HG03025 (cell line): ENCODE measurements at regions not wholly inside any gene's neighbourhood (a gene's known extent, or its start where the extent isn't known, plus 50 kb on each side); places are given as distances from the start of the nearest gene placed in this dataset.
A peak's percentile ranks its signal among the peaks of the same experiment; 100 is the strongest.

ENCODE experiments used
- ATAC-seq: cut with Tn5 transposase; IDR thresholded peaks from one replicate; pipeline ENCODE4 v1.9.1; 2021; ENCODE audit warnings: mild to moderate bottlenecking, moderate library complexity; ENCODE audit not compliant: unreplicated experiment, low FRiP score

- no peak for ATAC-seq
Measured at GRCh38 chr7:97580205-97580604, 151.7 kb upstream of the TAC1 start.

- no peak for ATAC-seq
Measured at GRCh38 chr7:97595439-97595838, 136.4 kb upstream of the TAC1 start.

- peak; percentile 59 for ATAC-seq
Measured at GRCh38 chr7:97601931-97602457, 129.9 kb upstream of the TAC1 start.

- ATAC-seq, result no peak
Measured at GRCh38 chr7:97620495-97620894, 111.4 kb upstream of the TAC1 start.

GRCh38 chr7:97623333-97623732, 108.6 kb upstream of the TAC1 start:
- peak; percentile 97 for ATAC-seq

- no peak for ATAC-seq
Measured at GRCh38 chr7:97630116-97630515, 101.8 kb upstream of the TAC1 start.

DNA sequence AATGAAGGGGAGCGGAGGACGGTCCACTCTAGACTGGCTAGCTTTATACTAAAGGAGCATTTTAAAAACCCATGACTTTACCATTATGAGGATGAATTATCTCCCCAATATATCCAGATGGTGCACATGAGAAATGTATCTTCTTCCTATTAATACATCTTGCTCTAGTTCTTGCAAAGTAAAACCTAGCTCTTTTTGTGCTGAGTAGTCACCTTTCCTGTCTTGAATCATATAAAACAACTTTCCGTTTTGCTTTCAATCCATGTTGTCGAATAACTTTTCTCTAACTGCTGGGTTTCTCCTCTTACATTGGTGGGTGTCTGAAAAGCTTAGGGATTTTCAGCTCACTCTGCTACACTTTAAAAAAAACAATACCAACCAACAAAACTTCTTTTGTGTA, 96.3 kb upstream of the TAC1 start:
- no peak for ATAC-seq

GRCh38 chr7:97639036-97639435, 92.8 kb upstream of the TAC1 start:
- ATAC-seq, result no peak

DNA sequence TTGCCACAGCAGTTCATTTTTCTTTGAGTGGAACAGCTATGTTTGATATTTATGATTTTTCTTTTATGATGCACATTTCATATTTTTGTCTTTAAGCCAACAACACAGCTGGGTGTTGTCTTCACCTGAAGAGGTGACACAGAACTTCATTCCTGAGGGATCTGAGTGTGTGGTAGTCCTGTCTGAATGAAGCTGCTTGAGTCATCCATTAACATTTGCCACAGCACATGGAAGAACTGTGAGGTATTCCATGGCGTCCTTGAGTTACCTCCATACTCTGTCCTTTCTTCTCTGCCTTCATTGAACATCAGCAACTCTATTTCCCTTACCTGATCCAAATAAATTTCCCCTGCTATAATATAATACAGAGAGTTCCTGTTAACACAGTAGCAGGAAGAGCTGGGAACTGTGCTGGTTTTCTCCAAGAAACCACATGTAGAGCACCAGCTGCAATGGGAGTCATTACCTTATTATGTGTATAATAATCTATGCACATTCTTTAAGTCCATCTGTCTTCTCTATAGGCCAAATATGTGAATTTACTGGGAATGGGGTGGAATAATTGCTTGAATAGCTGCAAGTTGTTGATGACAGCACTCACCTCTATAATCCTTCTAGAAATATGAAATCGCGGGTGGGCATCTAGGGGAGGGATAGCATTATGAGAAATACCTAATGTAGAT, 72.4 kb upstream of the TAC1 start:
- ATAC-seq, result no peak

DNA sequence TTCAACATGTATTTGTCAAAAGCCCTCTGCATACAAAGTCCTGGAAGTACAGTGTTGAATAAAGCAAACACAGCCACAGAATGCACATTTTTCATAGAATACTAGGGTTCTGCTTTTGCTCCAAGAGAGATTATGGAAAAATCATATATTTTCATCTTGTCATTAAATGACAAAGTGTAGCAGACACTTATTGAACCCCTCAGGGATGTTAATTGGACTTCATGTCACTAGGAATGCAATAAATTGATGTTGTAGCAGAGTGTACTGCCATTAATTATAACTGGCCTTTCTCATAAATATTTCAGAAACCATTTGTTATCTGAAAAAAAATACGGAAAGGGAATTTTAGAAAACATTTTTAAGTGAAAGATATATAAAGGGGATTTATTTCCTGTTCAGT, 64.5 kb upstream of the TAC1 start:
- ATAC-seq, result no peak

DNA sequence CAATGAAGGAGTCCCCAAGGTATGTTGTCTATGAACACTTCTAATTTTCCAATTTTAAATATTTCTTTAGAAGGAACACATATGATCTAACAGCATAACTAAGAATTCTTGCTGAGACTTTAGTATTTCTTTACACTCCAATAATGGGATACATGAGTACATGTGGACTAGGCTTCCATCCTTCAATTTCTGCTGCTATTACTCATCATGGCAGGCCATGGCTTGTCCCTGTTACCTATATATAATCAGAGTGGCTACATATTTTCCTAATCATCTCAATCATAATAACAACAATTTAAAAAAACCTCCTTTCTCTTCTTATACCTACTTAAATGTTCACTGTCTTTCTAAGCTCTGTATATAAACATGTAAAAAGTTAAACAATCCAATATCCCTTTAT, 60.3 kb upstream of the TAC1 start:
- no peak for ATAC-seq

DNA sequence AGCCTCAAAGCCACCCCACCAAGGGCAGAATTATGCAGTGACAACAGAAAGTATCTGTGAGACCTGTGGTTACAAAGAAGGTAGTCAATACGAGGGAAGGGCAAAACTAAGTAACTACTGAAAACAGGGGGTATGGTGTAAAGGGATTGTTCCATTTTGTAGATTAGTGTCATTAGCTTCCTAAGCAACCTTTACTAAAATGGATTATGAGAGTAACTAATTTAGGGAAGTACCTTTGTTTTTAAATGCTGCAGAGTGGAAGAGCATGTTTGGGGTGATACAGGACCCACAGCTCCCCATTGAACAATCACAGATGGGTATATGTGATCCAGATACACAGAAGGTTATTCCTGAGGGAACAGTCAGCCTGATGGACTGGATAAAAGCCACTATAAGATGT, 51.3 kb upstream of the TAC1 start:
- no peak for ATAC-seq
